ENCODE measurements at regions not wholly inside any gene's neighbourhood (a gene's known extent, or its start where the extent isn't known, plus 50 kb on each side); places are given as distances from the start of the nearest gene placed in this dataset.

- no peak for ATAC-seq
- peaks cover 11% of the 10 kb centered on the region for H3K27me3 Mint-ChIP-seq (ENCODE audit: insufficient read depth, low read depth, poor library complexity)
Measured at GRCh38 chr12:3357950-3358525, 133.0 kb upstream of the PRMT8 start.

GRCh38 chr12:3359478-3359877 lies 131.5 kb upstream of the PRMT8 start:
- H3K4me3 Mint-ChIP-seq, result no peak overlapping the region
- no peaks in the 10 kb centered on the region for H3K9me2 ChIP-seq (ENCODE audit: insufficient read depth)
- H3K4me1 ChIP-seq (ENCODE audit: insufficient read depth), result peaks cover 5% of the 10 kb centered on the region; the same call in 1 of the 2 replicates
- no peaks in the 10 kb centered on the region for H3K36me3 ChIP-seq (ENCODE audit: insufficient read depth)
- no peak overlapping the region for H3K27ac ChIP-seq (ENCODE audit: low read depth)
- H3K4me3 ChIP-seq, result no peak overlapping the region
- no peak for ATAC-seq
- H3K9me3 Mint-ChIP-seq, result no peaks in the 10 kb centered on the region; the same call in 2 of the 3 replicates
- H3K27me3 Mint-ChIP-seq (ENCODE audit: insufficient read depth, low read depth, poor library complexity), result peaks cover 16% of the 10 kb centered on the region
- DNase-seq (ENCODE audit: low spot score), result no peak
- H3K4me2 ChIP-seq, result no peak overlapping the region
- no peaks in the 10 kb centered on the region for H3F3A ChIP-seq (replicated peaks; ENCODE audit: low read depth)
- H3K4me1 Mint-ChIP-seq, result peaks cover 9% of the 10 kb centered on the region
- H4K20me1 ChIP-seq (replicated peaks; ENCODE audit: insufficient read depth), result no peaks in the 10 kb centered on the region; the same call in 1 of the 2 replicates
- peaks cover 3% of the 10 kb centered on the region for H3K27me3 ChIP-seq (ENCODE audit: insufficient read depth)
- no peaks in the 10 kb centered on the region for H3K79me2 ChIP-seq (replicated peaks; ENCODE audit: insufficient read depth)
- peak overlapping the region; percentile 14; the same call in 1 of the 2 replicates for H2AFZ ChIP-seq
- no peak overlapping the region for H3K27ac Mint-ChIP-seq
- H3K36me3 Mint-ChIP-seq (ENCODE audit: low read depth), result no peaks in the 10 kb centered on the region
- no peak for TF ChIP-seq REST (IDR thresholded peaks at IDR 0.05; ENCODE audit: unreplicated experiment)
- no peak for TF ChIP-seq ZNF114 (CRISPR knock-in tag; IDR thresholded peaks at IDR 0.05)
- no peak for TF ChIP-seq EZH2 (IDR thresholded peaks at IDR 0.05; ENCODE audit: low read depth, unreplicated experiment)

More at GRCh38 chr12:3357950-3358525, 133.0 kb upstream of the PRMT8 start:
- no peaks in the 10 kb centered on the region for H3K9me2 ChIP-seq (ENCODE audit: insufficient read depth)
- no peak overlapping the region for H2AFZ ChIP-seq
- H3K36me3 ChIP-seq (ENCODE audit: insufficient read depth), result no peaks in the 10 kb centered on the region
- H3K27me3 ChIP-seq (ENCODE audit: insufficient read depth), result no peaks in the 10 kb centered on the region
- no peak overlapping the region for H3K4me3 ChIP-seq
- TF ChIP-seq REST (IDR thresholded peaks at IDR 0.05; ENCODE audit: unreplicated experiment), result no peak
- TF ChIP-seq NANOG (IDR thresholded peaks at IDR 0.05; ENCODE audit: borderline replicate concordance), result no peak
- TF ChIP-seq JUNB (IDR thresholded peaks at IDR 0.05; ENCODE audit: unreplicated experiment), result no peak
- TF ChIP-seq STAT1 (IDR thresholded peaks at IDR 0.05; ENCODE audit: unreplicated experiment), result no peak
- no peak for TF ChIP-seq CREB1 (CRISPR knock-in tag; IDR thresholded peaks at IDR 0.05; ENCODE audit: low read depth)
- Mint-ChIP-seq H3K27ac (no peak overlapping the region; the same call in 1 of the 2 replicates), H3K36me3 (ENCODE audit: low read depth) (no peaks in the 10 kb centered on the region), H3K4me3 (no peak overlapping the region), H3K4me1 (peaks cover 7% of the 10 kb centered on the region), H3K9me3 (no peaks in the 10 kb centered on the region)
- no peaks in the 10 kb centered on the region; the same call in 1 of the 2 replicates for H4K20me1 ChIP-seq (replicated peaks; ENCODE audit: insufficient read depth)
- no peak overlapping the region for H3K4me2 ChIP-seq
- peaks cover 5% of the 10 kb centered on the region; the same call in 1 of the 2 replicates for H3K4me1 ChIP-seq (ENCODE audit: insufficient read depth)
- H3K79me2 ChIP-seq (replicated peaks; ENCODE audit: insufficient read depth), result no peaks in the 10 kb centered on the region
- H3K27ac ChIP-seq (ENCODE audit: low read depth), result no peak overlapping the region
- no peak for DNase-seq (ENCODE audit: low spot score)
- H3F3A ChIP-seq (replicated peaks; ENCODE audit: low read depth), result no peaks in the 10 kb centered on the region

All from GM23338 (cell line).